ENCODE measurements at regions not wholly inside any gene's neighbourhood (a gene's known extent, or its start where the extent isn't known, plus 50 kb on each side); places are given as distances from the start of the nearest gene placed in this dataset.

GRCh38 chr5:93311881-93312280 is 269.1 kb downstream of the NR2F1-AS1 start:
- TF ChIP-seq JUN (IDR thresholded peaks at IDR 0.05; ENCODE audit: borderline replicate concordance, insufficient read depth, insufficient read length, low read depth) (no peak), CTCF (IDR thresholded peaks at IDR 0.05; ENCODE audit: extremely low read depth in 1 of 2, insufficient read depth in 1 of 2, low read depth in 1 of 2, low read length in 2 of 2) (no peak), MAX (IDR thresholded peaks at IDR 0.05; ENCODE audit: insufficient read depth, insufficient read length) (no peak), EZH2 (IDR thresholded peaks at IDR 0.05; ENCODE audit: borderline replicate concordance, low read depth, low read length, severe bottlenecking) (no peak), POLR2A (IDR thresholded peaks at IDR 0.05; ENCODE audit: low read depth, low read length) (no peak), FOS (IDR thresholded peaks at IDR 0.05; ENCODE audit: borderline replicate concordance, insufficient read depth, low read length) (no peak), MYC (IDR thresholded peaks at IDR 0.05; ENCODE audit: low read depth, low read length) (no peak), GATA2 (IDR thresholded peaks at IDR 0.05; ENCODE audit: insufficient read depth, insufficient read length, low read depth, low read length) (no peak), POLR2AphosphoS5 (IDR thresholded peaks at IDR 0.05; ENCODE audit: insufficient read depth, low read depth, low read length) (no peak)
- Histone ChIP-seq H4K20me1 (replicated peaks; ENCODE audit: control insufficient read depth, extremely low read depth, insufficient read depth, low read length) (no peaks in the 10 kb centered on the region), H3K9me3 (replicated peaks; ENCODE audit: control insufficient read depth, insufficient read depth, low read length) (no peaks in the 10 kb centered on the region), H3K36me3 (ENCODE audit: control insufficient read depth in 2 of 2, extremely low read depth in 1 of 2, insufficient read depth in 2 of 2, low read length in 2 of 2) (no peaks in the 10 kb centered on the region), H3K79me2 (ENCODE audit: control insufficient read depth, insufficient read depth, low read length) (no peaks in the 10 kb centered on the region), H3K4me2 (ENCODE audit: insufficient read depth, low read length) (no peak overlapping the region), H3K27me3 (ENCODE audit: control insufficient read depth in 2 of 2, insufficient read depth in 2 of 2, low read length in 2 of 2) (no peaks in the 10 kb centered on the region), H3K9ac (replicated peaks; ENCODE audit: extremely low read depth, insufficient read depth, low read length) (no peak overlapping the region), H3K27ac (ENCODE audit: insufficient read depth, low read depth, low read length) (no peak overlapping the region), H2AFZ (ENCODE audit: low read depth, low read length) (no peak overlapping the region), H3K9me1 (replicated peaks; ENCODE audit: control insufficient read depth, extremely low read depth, insufficient read depth, low read length) (no peaks in the 10 kb centered on the region), H3K4me3 (replicated peaks in 1 of 3; ENCODE audit: insufficient read depth in 1 of 3, low read depth in 1 of 3, low read length in 3 of 3) (no peak overlapping the region), H3K4me1 (ENCODE audit: control insufficient read depth, extremely low read depth, insufficient read depth, low read length) (no peaks in the 10 kb centered on the region)
- intact Hi-C loops (cut with micrococcal nuclease) (no loop called here), dilution Hi-C loops (cut with MboI; ENCODE audit: extremely low pct_ligation_motif_present, low sequenced_read_pairs) (no loop called here)
- no peak for FAIRE-seq
- BruUV-seq (replicated peaks) = no TSS peak
- CTCF ChIA-PET = interaction anchor here (0.7 to 1.4 kb wide), 3 partner anchors 9 to 17 kb away, joined by 3 to 5 read pairs (median 4); no protein-coding TSS in a partner anchor
- no peak for DNase-seq (ENCODE audit: low read depth, low spot score)
- POLR2A ChIA-PET = no interaction called here

Data from endothelial cell of umbilical vein (primary cell).